HepG2 (cell line): ENCODE measurements at regions not wholly inside any gene's neighbourhood (a gene's known extent, or its start where the extent isn't known, plus 50 kb on each side); places are given as distances from the start of the nearest gene placed in this dataset.

Experiments
- AHDC1 ChIP-seq: sonication (generic); formaldehyde crosslinking; IDR thresholded peaks from 2 replicates; pipeline ENCODE4 v1.5.1; 2020; ENCODE audit warnings: mild to moderate bottlenecking, missing genetic modification reagents, borderline replicate concordance
- BCL3 ChIP-seq: sonication (generic); formaldehyde crosslinking; IDR thresholded peaks from 2 replicates; pipeline ENCODE4 v1.5.1; 2020; ENCODE audit warnings: mild to moderate bottlenecking, missing genetic modification reagents, moderate library complexity
- EEA1 ChIP-seq: sonication (generic); formaldehyde crosslinking; IDR thresholded peaks from 2 replicates; pipeline ENCODE4 v1.5.1; 2020; ENCODE audit warnings: mild to moderate bottlenecking, missing genetic modification reagents, borderline replicate concordance
- HDAC1 ChIP-seq: sonication (generic); formaldehyde crosslinking; IDR thresholded peaks from 2 replicates; pipeline ENCODE4 v1.5.1; 2020; ENCODE audit warnings: mild to moderate bottlenecking, missing genetic modification reagents
- KDM5A ChIP-seq: fragments of 200-600 bp; sonication (generic); IDR thresholded peaks from 2 replicates; pipeline ENCODE4 v1.7.0; 2018; ENCODE audit warnings: antibody characterized with exemption, mild to moderate bottlenecking, low read length, borderline replicate concordance
- KLF15 ChIP-seq: sonication (generic); formaldehyde crosslinking; IDR thresholded peaks from 2 replicates; pipeline ENCODE4 v1.8.1; 2023; ENCODE audit warnings: borderline replicate concordance, mild to moderate bottlenecking, inconsistent platforms, missing genetic modification reagents, mixed read lengths
- MATR3 ChIP-seq: sonication (generic); formaldehyde crosslinking; IDR thresholded peaks from 2 replicates; pipeline ENCODE4 v1.4.0; 2020; ENCODE audit warnings: missing genetic modification reagents
- MAZ ChIP-seq, 2 experiments: sonication (generic) in 1 of 2; formaldehyde crosslinking in 1 of 2; IDR thresholded peaks; 2 replicates each; pipeline versions ENCODE4 v1.5.0 to v1.6.1; 2012 to 2020; ENCODE audit warnings: low read depth in 2 of 2, mild to moderate bottlenecking in 2 of 2, borderline replicate concordance in 1 of 2, improper control_type of control experiment in 1 of 2, low read length in 1 of 2, missing genetic modification reagents in 1 of 2, moderate library complexity in 1 of 2
- RARA ChIP-seq: IDR thresholded peaks from 2 replicates; pipeline ENCODE4 v1.6.1; 2016; ENCODE audit warnings: missing genetic modification reagents, missing compliant biosample characterization
- SMAD1 ChIP-seq: sonication (generic); formaldehyde crosslinking; IDR thresholded peaks from 2 replicates; pipeline ENCODE4 v1.4.0; 2020; ENCODE audit warnings: missing genetic modification reagents, low read depth, mild to moderate bottlenecking, borderline replicate concordance
- SMC3 ChIP-seq: IDR thresholded peaks from 2 replicates; pipeline ENCODE4 v1.6.1; 2011; ENCODE audit warnings: low read length, improper control_type of control experiment
- SOX6 ChIP-seq, 2 experiments: fragments of 450-650 bp in 1 of 2; sonication (generic) in 1 of 2; formaldehyde crosslinking in 1 of 2; IDR thresholded peaks; 2 replicates each; pipeline versions ENCODE4 v1.4.0 to v1.6.1; 2017 to 2020; ENCODE audit warnings: antibody characterized with exemption in 1 of 2, mild to moderate bottlenecking in 1 of 2, missing genetic modification reagents in 1 of 2
- SP140L ChIP-seq: sonication (generic); formaldehyde crosslinking; IDR thresholded peaks from 2 replicates; pipeline ENCODE4 v1.4.0; 2020; ENCODE audit warnings: missing genetic modification reagents, borderline replicate concordance
- SRSF4 ChIP-seq: fragments of 200-400 bp; formaldehyde crosslinking; IDR thresholded peaks from one replicate; pipeline ENCODE4 v1.6.1; 2018; ENCODE audit warnings: mild to moderate bottlenecking, low read depth, low read length, moderate library complexity; ENCODE audit not compliant: poor library complexity, severe bottlenecking
- TEF ChIP-seq: sonication (generic); formaldehyde crosslinking; IDR thresholded peaks from 2 replicates; pipeline ENCODE4 v1.5.0; 2020; ENCODE audit warnings: missing genetic modification reagents
- ZBTB34 ChIP-seq: sonication (generic); formaldehyde crosslinking; IDR thresholded peaks from 2 replicates; pipeline ENCODE4 v1.8.0; 2022; ENCODE audit warnings: mild to moderate bottlenecking, missing genetic modification reagents
- ZFP90 ChIP-seq: sonication (generic); formaldehyde crosslinking; IDR thresholded peaks from 2 replicates; pipeline ENCODE4 v1.8.0; 2022; ENCODE audit warnings: missing genetic modification reagents, mild to moderate bottlenecking, inconsistent platforms, borderline replicate concordance
- ZKSCAN5 ChIP-seq: sonication (generic); formaldehyde crosslinking; IDR thresholded peaks from 2 replicates; pipeline ENCODE4 v1.5.1; 2020; ENCODE audit warnings: mild to moderate bottlenecking, missing genetic modification reagents
- ZNF232 ChIP-seq: sonication (generic); formaldehyde crosslinking; IDR thresholded peaks from 2 replicates; pipeline ENCODE4 v1.4.0; 2020; ENCODE audit warnings: missing genetic modification reagents, borderline replicate concordance
- ZNF615 ChIP-seq: sonication (generic); formaldehyde crosslinking; IDR thresholded peaks from 2 replicates; pipeline ENCODE4 v1.5.0; 2020; ENCODE audit warnings: mild to moderate bottlenecking, missing genetic modification reagents, borderline replicate concordance
- ZNF703 ChIP-seq: sonication (generic); formaldehyde crosslinking; IDR thresholded peaks from 2 replicates; pipeline ENCODE4 v1.5.1; 2020; ENCODE audit warnings: missing genetic modification reagents, mild to moderate bottlenecking, moderate library complexity, borderline replicate concordance

- TF ChIP-seq AHDC1 (0 out of 2 replicates have a peak, but pooled peaks have one; percentile 24), EEA1 (CRISPR knock-in tag) (no peak), SP140L (CRISPR knock-in tag) (no peak), ZNF615 (CRISPR knock-in tag) (no peak), RARA (CRISPR knock-in tag) (peak; percentile 66), ZNF703 (CRISPR knock-in tag) (no peak), KDM5A (no peak), MAZ (IDR thresholded peaks at IDR 0.05; ENCODE audit: borderline replicate concordance, low read depth, low read length) (no peak), MAZ (CRISPR knock-in tag; IDR thresholded peaks at IDR 0.05; ENCODE audit: low read depth) (no peak), MATR3 (CRISPR knock-in tag) (no peak), KLF15 (CRISPR knock-in tag) (no peak), ZFP90 (CRISPR knock-in tag) (no peak), ZBTB34 (CRISPR knock-in tag) (no peak), TEF (CRISPR knock-in tag) (no peak), ZKSCAN5 (no peak), SOX6 (IDR thresholded peaks at IDR 0.05) (no peak), SOX6 (CRISPR knock-in tag; IDR thresholded peaks at IDR 0.05) (peak; percentile 74), BCL3 (CRISPR knock-in tag) (no peak), SMAD1 (no peak), HDAC1 (CRISPR knock-in tag) (0 out of 2 replicates have a peak, but pooled peaks have one; percentile 25), SMC3 (no peak), ZNF232 (no peak), SRSF4 (no peak)
These were observed 56.9 kb upstream of the PRR5 start (continued) for GRCh38 chr22:44645083-44645482.
